GM12865 (cell line): ENCODE measurements at regions not wholly inside any gene's neighbourhood (a gene's known extent, or its start where the extent isn't known, plus 50 kb on each side); places are given as distances from the start of the nearest gene placed in this dataset.

Source experiments
- DNase-seq: peaks from one replicate; pipeline ENCODE4 v3.0.0; 2010; ENCODE audit warnings: low read depth
- H3K4me3 ChIP-seq: 2 replicates; pipeline ENCODE4 v1.5.1; 2011; ENCODE audit warnings: mild to moderate bottlenecking, low read depth, low read length, control low read depth
- CTCF ChIP-seq: IDR thresholded peaks from 2 replicates; pipeline ENCODE4 v1.5.1; 2011; ENCODE audit warnings: low read length, control low read depth, low read depth, inconsistent platforms; ENCODE audit not compliant: insufficient read depth; ENCODE audit errors: missing control alignments

GRCh38 chr1:163826500-163826899 is 504.7 kb downstream of the NUF2 start:
- no peak for DNase-seq
- H3K4me3 ChIP-seq: no peak overlapping the region
- TF ChIP-seq CTCF: no peak

GRCh38 chr1:163834778-163835177 is 513.0 kb downstream of the NUF2 start:
- DNase-seq: no peak
- H3K4me3 ChIP-seq: no peak overlapping the region
- TF ChIP-seq CTCF: no peak

GRCh38 chr1:163836481-163836880 is 514.7 kb downstream of the NUF2 start:
- TF ChIP-seq CTCF: no peak
- DNase-seq: no peak
- no peak overlapping the region for H3K4me3 ChIP-seq

GRCh38 chr1:163837206-163837605 is 515.5 kb downstream of the NUF2 start:
- no peak for DNase-seq
- TF ChIP-seq CTCF: no peak
- no peak overlapping the region for H3K4me3 ChIP-seq

GRCh38 chr1:163842571-163842970 is 520.8 kb downstream of the NUF2 start:
- DNase-seq: no peak
- no peak for TF ChIP-seq CTCF
- no peak overlapping the region for H3K4me3 ChIP-seq

GRCh38 chr1:163844459-163844858 is 522.7 kb downstream of the NUF2 start:
- no peak for DNase-seq
- no peak for TF ChIP-seq CTCF
- H3K4me3 ChIP-seq: no peak overlapping the region

GRCh38 chr1:163845279-163845678 is 523.5 kb downstream of the NUF2 start:
- TF ChIP-seq CTCF: no peak
- no peak overlapping the region for H3K4me3 ChIP-seq
- no peak for DNase-seq
